Ureter (tissue), 1 donor: ENCODE measurements at regions not wholly inside any gene's neighbourhood (a gene's known extent, or its start where the extent isn't known, plus 50 kb on each side); places are given as distances from the start of the nearest gene placed in this dataset.

Experiments used
- DNase-seq: peaks from one replicate; pipeline ENCODE4 v3.0.0-alpha.2; 2020; ENCODE audit warnings: low spot score
- donor health status: DM: yes; HTN: yes; CAD: no.

DNA sequence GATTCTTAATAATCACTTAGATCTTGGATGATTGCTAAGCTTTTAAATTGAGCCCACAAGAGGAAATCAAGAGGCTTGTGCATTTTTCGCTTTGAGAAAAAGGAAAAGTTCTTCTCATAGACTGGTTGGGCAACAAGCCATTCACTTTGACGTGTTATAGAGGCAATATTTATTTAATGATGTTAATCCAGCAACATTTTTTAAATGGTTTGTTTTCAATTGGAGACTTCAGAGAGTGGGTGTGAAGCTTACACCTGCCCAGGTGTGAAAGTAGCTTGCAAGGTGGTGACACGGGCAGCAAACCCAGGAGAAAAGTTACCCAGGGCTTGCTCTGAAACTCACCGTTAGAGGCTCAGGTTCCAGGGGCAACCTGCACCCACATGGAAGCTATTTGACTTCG, 858.9 kb downstream of the GALR1 start:
- no peak for DNase-seq

DNA sequence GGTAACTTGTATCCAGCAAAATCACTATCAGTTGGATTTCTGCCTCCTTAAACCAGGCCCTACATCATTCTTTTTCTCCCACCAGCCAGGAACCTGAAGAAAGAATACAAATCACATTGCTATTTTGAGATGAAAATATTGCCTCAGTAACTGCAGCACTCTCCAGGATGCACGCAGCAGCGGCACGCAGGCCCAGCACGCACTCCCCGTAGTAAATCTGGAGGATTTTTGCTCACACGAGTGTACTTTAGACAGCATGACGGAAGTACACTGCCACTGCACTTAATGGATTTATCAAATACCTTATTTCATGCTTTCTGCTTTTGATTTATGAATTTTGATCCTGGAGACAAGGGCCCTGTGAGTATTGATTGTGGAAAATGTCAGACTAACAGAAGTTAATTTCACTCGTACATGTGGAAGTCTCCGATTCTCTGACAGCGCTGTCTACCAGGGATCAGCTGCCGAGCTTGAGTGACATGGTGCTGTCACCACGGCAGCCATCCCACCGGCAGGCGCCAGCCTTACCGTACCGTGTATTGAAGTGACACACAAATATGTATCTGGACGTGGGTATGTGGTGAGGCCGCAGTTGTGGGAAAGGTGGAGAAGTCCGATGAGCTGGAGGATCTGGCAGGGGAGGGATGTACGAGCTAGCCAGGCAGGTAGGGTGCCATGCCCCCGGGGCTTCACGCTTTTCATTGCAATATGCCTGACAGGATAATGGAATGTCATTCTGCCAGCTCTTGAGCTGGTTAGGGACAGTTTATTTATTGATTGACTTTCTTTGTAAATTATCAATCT, 863.7 kb downstream of the GALR1 start:
- DNase-seq: no peak

DNA sequence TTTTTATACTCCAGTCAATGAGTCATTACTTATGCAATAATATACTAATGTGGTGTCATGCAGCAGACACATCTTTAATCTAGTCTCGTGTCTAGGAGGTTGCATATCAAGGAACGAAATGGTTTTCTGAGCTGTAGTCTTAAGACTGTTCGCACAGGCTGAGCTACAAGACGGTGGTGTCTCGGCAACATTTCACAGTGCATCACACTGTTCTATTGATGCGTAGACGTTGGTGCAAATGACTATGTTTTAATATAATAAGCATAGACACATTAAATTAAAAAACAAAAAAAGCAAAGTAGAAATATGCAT, 864.2 kb downstream of the GALR1 start:
- DNase-seq: no peak

DNA sequence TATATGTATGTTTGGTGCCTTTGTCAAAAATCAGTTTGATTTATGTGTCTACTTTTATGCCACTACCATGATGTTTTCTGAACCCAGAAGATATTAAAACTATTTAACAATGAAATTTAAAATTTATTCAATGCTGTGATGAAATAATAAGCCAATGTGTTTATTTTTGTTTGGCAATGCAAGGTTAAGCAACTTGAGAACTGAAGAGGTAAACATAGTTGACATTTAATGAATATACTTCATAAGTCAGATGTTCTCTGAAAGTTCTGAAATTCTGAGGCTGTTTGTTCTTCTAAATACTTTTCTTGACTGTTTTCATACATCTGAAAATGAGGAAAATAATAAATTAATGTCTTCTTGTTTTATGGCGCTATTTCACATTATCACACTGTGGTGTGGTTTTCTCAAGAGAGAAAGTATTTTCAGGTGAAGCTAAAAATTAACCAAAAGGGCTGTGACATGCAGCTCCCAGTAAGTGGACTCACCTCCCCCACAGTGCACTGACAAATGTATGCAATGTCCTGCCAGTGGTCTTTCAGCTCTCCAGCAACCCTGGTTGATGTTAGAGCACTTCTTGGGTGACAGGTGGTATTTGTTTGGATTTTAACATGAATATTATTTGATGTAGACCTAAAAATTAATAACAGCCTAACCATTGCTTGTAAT, 863.6 kb upstream of the SALL3 start:
- DNase-seq: no peak

DNA sequence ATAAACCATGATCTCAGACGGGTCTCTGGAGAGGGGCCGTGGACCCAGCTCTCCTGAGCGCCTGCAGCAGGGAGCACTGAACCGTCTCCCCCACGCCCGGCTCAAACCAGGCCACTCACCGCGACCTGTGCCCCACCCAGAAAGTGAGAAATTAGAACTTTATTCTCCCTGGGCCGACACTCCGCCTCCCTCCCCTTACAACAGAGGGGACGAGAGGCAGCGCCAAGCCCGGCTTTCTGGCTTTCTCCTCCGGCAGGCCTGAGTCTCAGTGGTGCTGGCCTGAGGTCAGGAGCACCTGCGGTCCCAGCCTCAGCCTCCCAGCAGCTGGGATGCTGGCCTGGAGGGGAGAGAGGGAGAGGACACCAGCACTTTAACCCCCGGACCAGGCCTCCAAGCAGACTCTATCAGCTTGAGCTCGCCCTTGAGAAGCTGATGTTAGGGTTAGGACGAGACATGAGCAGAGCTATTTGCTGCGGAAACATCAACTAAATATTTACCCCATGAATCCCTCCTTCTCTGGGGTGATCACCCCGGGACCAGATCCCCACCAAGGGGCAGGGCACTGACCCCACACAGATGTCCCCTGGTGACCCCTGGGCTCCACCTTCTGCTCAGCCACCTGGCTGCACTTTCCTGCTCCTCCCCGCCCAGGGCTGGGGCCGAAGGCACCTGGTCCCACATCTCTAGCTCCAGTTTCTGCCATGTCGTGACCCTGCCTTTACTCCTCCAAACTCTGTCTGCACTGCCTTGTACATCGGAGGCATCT, 856.3 kb upstream of the SALL3 start:
- DNase-seq: no peak

DNA sequence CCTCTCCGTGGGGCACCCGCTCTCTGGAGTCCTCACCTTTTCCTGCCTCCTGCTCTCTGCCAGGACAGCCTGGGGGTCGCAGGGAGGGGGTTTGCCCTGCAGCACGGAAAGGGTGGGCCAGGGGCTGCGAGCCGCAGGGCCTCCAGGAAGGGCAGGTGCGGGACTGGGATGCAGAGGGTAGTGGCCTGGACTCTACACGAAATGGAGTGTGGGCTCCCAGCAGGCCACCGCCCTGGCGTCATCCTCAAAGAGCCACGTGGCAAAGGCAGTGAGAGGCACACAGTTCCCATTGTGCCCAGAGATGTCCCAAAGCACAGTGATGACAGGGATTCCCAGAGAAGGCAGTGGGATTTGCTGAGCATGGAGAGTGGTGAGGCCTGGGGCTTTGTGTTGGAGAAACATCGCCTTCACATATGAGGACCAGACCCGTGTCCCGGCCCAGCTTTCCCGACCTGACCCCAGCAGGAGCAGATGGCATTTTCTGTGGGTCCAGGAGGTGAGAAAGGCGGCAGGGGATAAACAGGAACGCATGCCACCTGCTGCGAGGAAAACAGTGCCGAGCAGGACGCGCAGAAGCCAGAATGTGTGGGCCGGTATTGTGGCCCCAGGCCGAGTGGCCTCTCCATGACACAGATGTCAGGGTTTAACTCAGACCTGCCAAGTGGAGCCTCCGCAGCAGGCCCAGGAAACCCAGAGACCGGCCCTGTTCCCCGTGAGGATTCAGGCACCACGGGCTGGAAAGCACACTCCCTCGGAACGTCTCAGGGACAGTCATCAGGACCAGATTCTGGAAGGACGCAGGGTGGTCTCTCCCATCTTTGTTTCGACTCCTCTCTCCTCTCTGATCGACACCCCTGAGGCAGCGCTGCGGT, 855.5 kb upstream of the SALL3 start:
- no peak for DNase-seq

DNA sequence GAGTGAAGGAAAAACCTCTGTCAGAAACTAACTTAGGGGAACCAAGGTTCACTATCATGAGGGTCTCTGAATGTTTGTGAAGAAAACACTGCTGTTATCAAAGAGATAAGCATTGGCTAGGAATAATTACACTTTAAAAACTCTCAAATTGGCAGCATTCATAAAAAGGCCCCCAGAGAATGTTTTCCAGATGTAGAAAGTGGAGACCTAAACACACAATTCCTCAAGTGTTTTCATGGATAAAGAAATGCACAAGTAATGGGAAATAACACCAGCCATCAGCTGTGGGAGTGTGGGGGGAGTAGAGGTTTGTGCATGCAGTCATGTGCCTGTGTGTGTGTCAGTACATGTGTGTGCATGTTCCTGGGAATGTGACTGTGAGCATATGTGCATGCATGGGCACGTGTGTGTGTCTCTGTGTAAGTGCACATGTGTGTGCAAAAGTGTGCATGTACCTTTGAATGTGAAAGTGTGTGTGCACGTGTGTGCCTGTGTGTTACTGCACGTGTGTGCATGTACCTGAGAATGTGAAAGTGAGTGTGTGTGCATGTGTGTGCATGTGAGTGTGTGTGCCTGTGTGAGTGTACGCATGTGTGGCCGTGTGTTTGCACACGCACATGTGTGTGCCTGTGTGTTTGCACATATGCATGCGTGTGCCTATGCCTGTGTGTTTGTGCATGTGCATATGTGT, 854.3 kb upstream of the SALL3 start:
- no peak for DNase-seq

DNA sequence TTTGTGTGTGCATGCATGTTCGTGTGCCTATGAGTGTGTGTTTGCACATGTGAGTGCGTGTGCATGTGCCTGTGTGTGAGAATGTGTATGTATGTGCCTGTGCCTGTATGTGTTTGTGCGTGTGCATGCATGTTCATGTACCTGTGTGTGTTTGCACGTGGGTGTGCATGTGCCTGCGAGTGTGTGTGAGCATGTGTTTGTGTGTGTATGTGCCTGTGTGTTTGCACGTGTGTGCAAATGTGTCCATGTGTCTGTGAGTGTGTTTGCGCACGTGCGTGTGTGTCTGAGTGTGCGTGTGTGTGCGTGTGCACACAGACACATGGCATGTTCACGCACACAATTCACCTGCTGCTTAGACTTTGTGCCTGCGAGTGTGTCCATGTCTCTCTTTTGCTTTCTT, 853.5 kb upstream of the SALL3 start:
- no peak for DNase-seq

DNA sequence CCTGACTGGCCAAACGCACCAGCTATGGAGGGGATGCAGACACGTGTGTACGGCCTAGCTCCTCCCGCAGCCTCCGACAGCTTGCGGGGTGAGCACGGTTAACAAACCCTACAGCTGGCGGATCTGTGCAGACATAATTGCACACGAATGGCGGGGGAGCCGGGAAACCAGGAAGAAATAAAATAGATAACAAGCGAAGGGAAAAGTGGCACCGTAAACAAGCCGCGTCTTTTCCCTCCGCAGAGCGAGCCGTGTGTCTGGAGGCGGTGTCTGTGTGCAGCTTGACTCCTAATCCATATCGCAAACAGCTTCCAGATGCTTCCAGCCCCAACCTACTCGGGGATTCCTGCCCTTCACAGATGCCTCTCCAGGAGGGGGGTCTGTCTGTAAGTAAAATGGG, 853.1 kb upstream of the SALL3 start:
- DNase-seq: no peak

DNA sequence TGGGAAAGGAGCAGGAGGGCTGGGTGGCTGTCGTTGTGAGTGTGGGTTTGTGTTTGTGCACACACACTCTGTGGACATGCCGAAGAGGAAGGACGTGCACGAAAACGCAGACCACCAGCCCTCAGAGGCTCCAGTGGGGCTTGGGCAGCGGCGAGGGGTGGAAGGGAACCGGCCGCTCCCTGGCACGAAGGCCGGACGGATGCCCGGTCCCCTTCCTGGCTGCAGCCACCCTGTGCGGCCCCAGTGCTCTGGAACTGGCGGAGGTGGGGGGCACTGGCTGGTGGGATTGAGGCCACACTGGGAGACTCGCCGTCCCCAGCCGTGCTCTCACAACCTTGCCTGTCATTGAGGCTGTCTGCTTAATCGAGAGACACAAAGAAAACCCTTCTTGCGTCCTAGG, 852.6 kb upstream of the SALL3 start:
- no peak for DNase-seq

DNA sequence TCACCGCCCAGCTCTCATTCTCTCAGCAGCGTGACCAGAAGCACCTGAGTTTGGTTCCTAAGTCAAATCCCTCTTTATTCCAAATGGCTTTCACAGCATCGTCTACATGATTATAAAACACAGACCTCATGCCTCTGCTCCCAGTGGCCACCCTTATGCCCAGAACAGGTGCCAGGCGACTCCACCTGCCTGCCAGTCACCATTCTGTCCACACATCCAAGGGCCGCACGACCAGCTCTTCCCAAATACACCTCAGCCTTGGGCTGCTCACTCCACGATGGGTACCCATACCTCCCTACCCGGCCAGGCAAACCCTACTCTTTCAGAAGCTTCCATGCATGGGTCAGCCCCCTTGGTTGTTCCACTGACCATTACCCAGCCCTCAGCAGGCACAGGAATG, 851.6 kb upstream of the SALL3 start:
- DNase-seq: no peak

DNA sequence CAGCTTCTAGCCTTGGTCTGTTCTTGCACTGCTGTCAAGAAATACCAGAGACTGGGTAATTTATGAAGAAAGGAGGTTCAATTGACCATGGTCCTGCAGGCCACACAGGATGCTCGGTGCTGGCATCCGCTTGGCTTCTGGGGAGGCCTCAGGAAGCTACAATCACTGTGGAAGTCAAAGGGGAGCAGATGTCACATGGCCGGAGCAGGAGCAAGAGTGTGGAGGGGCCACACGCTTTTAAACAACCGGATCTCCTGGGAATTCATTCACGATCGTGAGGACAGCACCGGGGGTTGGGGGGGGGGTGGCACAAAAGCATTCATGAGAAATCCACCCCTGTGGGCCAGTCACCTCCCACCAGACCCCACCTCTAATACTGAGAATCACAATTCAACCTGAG, 850.4 kb upstream of the SALL3 start:
- no peak for DNase-seq

DNA sequence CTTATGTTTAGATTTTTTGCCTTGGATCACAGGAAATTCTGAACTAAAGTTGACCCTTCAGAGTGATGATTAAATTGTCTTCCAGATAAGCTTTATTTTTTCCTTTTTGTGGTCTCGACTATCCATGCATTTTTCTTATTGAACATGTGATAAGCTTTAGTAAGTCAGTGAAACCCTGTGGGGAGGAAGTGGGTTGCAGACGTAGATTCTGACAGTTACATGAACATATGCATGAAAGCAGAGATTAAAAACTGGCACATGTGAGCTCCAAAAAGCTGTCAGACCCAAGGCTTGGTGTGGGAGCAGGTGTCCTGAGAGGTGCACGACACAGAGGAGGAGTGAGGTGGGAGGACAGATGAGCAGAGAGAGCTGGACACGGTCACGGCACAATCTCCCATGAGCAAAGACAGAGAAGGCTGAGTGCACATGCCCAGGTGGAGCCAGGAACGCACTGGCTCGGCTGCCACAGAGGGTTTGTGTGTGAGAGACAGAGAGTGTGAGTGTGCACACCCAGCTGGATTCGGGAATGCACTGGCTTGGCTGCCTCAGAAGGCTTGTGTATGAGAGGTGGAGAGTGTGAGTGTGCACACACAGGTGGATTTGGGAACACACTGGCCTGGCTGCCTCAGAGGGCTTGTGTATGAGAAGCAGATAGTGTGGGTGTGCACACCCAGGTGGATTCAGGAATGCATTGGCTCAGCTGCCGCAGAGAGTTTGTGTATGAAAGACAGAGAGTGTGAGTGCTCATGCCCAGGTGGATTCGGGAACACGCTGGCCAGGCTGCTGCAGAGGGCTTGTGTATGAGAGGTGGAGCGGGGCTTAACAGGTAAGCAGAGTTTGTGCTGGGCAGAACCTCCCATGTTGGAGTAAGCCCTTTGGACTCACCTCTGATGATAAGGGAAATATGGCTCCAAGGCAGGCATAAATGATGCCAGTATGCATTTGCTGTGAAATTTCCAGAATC, 849.1 kb upstream of the SALL3 start:
- no peak for DNase-seq

DNA sequence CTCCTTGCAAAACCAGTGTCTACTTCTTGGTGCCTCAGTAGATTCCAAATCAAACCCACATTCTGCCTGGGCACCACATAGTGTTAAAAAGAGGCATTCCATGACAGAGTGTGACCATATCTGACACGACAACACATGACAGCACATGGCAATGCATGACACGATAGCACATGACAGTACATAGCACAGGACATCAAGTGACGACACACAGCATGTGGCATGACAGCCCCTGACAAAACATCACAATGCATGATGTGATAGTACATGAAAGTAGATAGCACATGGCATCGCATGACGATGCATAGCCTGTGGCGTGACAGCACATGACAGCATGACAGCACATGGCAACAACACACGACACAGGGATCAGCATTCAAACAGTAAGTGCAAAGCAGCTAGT, 845.9 kb upstream of the SALL3 start:
- DNase-seq: no peak

DNA sequence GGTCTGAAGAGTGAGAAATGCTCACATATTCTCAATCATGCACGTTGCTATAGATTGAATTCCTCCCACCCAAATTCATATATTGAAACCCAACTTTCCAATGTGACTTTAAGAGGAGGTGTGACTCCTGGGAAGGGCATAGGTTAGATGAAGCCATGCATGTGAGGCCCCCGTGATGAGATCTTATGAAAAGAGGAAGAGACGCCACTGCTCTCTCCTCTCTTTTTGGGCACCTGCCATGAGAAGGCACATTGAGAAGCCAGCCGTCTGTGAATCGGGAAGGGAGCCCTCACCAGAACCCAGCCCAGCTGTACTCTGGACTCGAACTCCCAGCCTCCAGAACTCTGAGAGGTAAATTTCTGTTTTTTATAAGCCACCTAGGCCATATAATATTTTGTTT, 842.6 kb upstream of the SALL3 start:
- no peak for DNase-seq

DNA sequence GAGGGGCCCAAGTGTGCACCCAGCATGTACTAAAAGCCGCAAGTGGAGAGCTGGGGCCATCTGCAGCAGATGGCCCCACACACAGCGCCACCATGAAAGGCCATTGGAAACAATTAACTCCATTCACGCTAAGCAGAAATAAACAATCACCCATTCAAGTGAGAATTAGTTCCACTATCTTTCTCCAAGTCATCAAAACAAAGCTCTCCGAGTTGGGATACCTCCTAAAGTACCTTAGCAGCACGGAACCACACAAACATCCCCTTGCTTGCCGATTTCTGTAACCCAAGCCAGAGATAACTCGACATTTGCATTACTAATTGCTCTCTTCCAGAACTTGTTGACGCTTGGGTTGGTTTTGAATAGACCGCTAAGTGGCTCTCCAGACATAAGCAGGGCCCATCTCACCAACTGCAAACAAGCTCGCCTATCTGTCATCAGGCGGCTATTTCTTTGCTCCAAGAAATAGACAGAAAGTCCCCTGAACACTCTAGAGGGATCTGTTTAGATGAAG, 840.6 kb upstream of the SALL3 start:
- DNase-seq: no peak

DNA sequence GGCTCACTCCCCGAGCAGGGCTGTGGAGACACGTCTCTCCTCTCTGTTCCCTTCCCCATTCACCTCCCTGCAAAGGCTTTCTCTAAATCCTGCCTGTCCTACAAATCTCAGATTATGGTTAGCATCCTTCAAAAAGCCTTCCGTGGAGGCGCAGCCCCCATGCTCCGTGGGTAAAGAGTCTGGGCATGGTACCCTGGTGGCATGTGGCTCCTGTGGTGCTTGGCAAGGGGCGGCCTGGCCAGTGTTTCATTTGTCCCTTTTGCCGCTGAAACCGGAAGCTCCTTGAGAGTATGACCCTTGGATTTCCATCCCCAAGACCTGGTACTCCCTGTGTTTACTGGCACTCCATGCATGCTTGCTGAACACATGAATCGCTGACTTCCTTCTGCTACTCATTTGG, 839.3 kb upstream of the SALL3 start:
- no peak for DNase-seq

DNA sequence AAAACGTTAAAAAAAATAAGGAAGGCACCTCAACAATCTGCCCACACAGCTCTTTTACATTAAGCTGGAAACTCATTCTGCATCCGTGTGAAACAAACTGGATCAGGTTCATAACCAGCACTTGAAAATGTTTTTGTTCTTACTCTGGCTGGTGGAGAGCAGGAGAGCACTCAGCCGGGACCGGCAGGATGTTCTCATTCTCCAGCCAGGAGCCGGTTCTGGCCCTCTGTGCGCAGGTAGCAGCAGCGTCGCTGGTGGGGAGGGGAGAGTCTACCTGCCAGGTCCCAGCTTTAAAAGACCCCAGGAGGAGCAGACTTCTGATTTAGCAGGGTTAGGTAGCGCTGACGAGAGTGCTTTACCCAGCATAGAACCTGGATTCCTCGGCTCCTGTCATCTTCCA, 834.9 kb upstream of the SALL3 start:
- DNase-seq: no peak

DNA sequence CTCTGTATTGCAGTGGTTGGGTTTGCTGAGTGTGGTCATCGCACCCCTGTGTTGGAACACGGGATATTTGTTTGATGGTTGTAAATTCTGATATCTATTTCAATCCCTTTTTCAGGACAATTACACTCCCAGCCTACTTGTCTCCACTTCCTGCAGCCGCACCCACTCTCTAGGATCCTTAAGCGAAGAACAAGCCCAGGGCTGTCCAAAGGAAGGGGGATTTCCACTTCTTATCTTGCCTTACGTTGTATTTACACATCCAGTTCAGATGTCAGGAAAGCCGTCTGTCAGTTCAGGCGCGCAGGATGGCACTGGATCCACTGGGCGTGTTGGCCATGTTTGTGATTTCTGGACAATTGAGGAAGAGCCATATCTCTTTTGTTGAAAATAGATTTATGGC, 834.5 kb upstream of the SALL3 start:
- no peak for DNase-seq
